Epithelial cell of esophagus (primary cell): ENCODE measurements at regions not wholly inside any gene's neighbourhood (a gene's known extent, or its start where the extent isn't known, plus 50 kb on each side); places are given as distances from the start of the nearest gene placed in this dataset.

ENCODE experiments used
- DNase-seq: peaks from one replicate; pipeline ENCODE4 v3.0.0; 2010; ENCODE audit warnings: low read depth
- H3K4me3 ChIP-seq: 2 replicates; pipeline ENCODE4 v1.5.1; 2011; ENCODE audit warnings: mild to moderate bottlenecking, low read length, control low read depth
- CTCF ChIP-seq: IDR thresholded peaks from 2 replicates; pipeline ENCODE4 v1.5.1; 2011; ENCODE audit warnings: low read depth, mild to moderate bottlenecking, low read length, control low read depth, inconsistent platforms; ENCODE audit not compliant: insufficient read depth; ENCODE audit errors: missing control alignments

- DNase-seq: no peak
- H3K4me3 ChIP-seq: no peak overlapping the region
- no peak for TF ChIP-seq CTCF
These were observed 262.1 kb downstream of the BCL11B start for GRCh38 chr14:99009871-99010270.

- DNase-seq: no peak
- H3K4me3 ChIP-seq: no peak overlapping the region
- no peak for TF ChIP-seq CTCF
These were observed 260.6 kb downstream of the BCL11B start for GRCh38 chr14:99011385-99011784.

- no peak for TF ChIP-seq CTCF
- DNase-seq: no peak
- H3K4me3 ChIP-seq: no peak overlapping the region
These were observed 259.3 kb downstream of the BCL11B start for GRCh38 chr14:99012703-99013102.

GRCh38 chr14:99015833-99016232, 256.2 kb downstream of the BCL11B start:
- H3K4me3 ChIP-seq: no peak overlapping the region
- DNase-seq: no peak
- no peak for TF ChIP-seq CTCF

GRCh38 chr14:99023371-99023770, 248.6 kb downstream of the BCL11B start:
- no peak for TF ChIP-seq CTCF
- H3K4me3 ChIP-seq: no peak overlapping the region
- DNase-seq: peak; percentile 52

- no peak overlapping the region for H3K4me3 ChIP-seq
- no peak for TF ChIP-seq CTCF
- DNase-seq: no peak
These were observed 247.1 kb downstream of the BCL11B start for GRCh38 chr14:99024926-99025325.

- no peak for TF ChIP-seq CTCF
- DNase-seq: no peak
- no peak overlapping the region for H3K4me3 ChIP-seq
These were observed 246.6 kb downstream of the BCL11B start for GRCh38 chr14:99025418-99025817.
